ENCODE measurements at regions not wholly inside any gene's neighbourhood (a gene's known extent, or its start where the extent isn't known, plus 50 kb on each side); places are given as distances from the start of the nearest gene placed in this dataset.

- no peak for DNase-seq (ENCODE audit: extremely low read depth, low read depth, low spot score)
Measured at GRCh38 chr10:89829262-89829886, 128.0 kb downstream of the KIF20B start.

- no peak for DNase-seq (ENCODE audit: extremely low read depth, low read depth, low spot score)
Measured at GRCh38 chr10:89829887-89830269, 128.5 kb downstream of the KIF20B start.

GRCh38 chr10:89830624-89831023 lies 129.2 kb downstream of the KIF20B start:
- DNase-seq (ENCODE audit: extremely low read depth, low read depth, low spot score), result no peak

- no peak for DNase-seq (ENCODE audit: extremely low read depth, low read depth, low spot score)
Measured at GRCh38 chr10:89836840-89837164, 135.4 kb downstream of the KIF20B start.

GRCh38 chr10:89837165-89838043 lies 136.0 kb downstream of the KIF20B start:
- no peak for DNase-seq (ENCODE audit: extremely low read depth, low read depth, low spot score)

GRCh38 chr10:89838044-89838615 lies 136.7 kb downstream of the KIF20B start:
- no peak for DNase-seq (ENCODE audit: extremely low read depth, low read depth, low spot score)

- DNase-seq (ENCODE audit: extremely low read depth, low read depth, low spot score), result no peak
Measured at GRCh38 chr10:89845541-89846280, 144.3 kb downstream of the KIF20B start.

- no peak for DNase-seq (ENCODE audit: extremely low read depth, low read depth, low spot score)
Measured at GRCh38 chr10:89846281-89846630, 144.9 kb downstream of the KIF20B start.

- no peak for DNase-seq (ENCODE audit: extremely low read depth, low read depth, low spot score)
Measured at GRCh38 chr10:89846786-89847185, 145.4 kb downstream of the KIF20B start.

GRCh38 chr10:89852872-89853271 lies 151.5 kb downstream of the KIF20B start:
- DNase-seq (ENCODE audit: extremely low read depth, low read depth, low spot score), result no peak

GRCh38 chr10:89853781-89854191 lies 152.4 kb downstream of the KIF20B start:
- DNase-seq (ENCODE audit: extremely low read depth, low read depth, low spot score), result no peak

GRCh38 chr10:89857431-89858042 lies 156.1 kb downstream of the KIF20B start:
- no peak for DNase-seq (ENCODE audit: extremely low read depth, low read depth, low spot score)

- no peak for DNase-seq (ENCODE audit: extremely low read depth, low read depth, low spot score)
Measured at GRCh38 chr10:89861199-89861573, 159.8 kb downstream of the KIF20B start.

GRCh38 chr10:89861584-89862301 lies 160.4 kb downstream of the KIF20B start:
- DNase-seq (ENCODE audit: extremely low read depth, low read depth, low spot score), result no peak

GRCh38 chr10:89867964-89868363 lies 166.6 kb downstream of the KIF20B start:
- DNase-seq (ENCODE audit: extremely low read depth, low read depth, low spot score), result no peak

- no peak for DNase-seq (ENCODE audit: extremely low read depth, low read depth, low spot score)
Measured at GRCh38 chr10:89869180-89869579, 167.8 kb downstream of the KIF20B start.

GRCh38 chr10:89869592-89870156 lies 168.3 kb downstream of the KIF20B start:
- no peak for DNase-seq (ENCODE audit: extremely low read depth, low read depth, low spot score)

- DNase-seq (ENCODE audit: extremely low read depth, low read depth, low spot score), result no peak
Measured at GRCh38 chr10:89870936-89871335, 169.5 kb downstream of the KIF20B start.

- no peak for DNase-seq (ENCODE audit: extremely low read depth, low read depth, low spot score)
Measured at GRCh38 chr10:89873055-89873454, 171.7 kb downstream of the KIF20B start.

GRCh38 chr10:89875557-89875956 lies 174.2 kb downstream of the KIF20B start:
- no peak for DNase-seq (ENCODE audit: extremely low read depth, low read depth, low spot score)
